ENCODE measurements at regions not wholly inside any gene's neighbourhood (a gene's known extent, or its start where the extent isn't known, plus 50 kb on each side); places are given as distances from the start of the nearest gene placed in this dataset.

DNA sequence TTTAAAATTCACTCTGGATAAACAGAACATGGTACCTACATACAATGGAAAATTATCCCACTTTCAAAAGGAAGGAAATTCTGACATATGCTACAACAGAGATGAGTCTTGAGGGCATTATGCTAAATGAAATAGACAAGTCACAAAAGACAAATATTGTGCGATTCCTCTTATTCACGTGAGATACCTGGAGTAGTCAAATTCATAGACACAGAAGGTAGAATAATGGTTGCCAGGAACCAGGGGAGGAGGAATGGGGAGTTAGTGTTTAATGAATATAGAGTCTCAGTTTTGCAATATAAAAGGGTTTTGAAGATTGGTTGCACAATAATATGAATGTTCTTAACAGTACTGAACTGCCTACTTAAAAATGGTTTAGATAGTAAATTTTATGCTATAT is 69.8 kb upstream of the WAC start:
- no peaks in the 10 kb centered on the region for H3K9me3 ChIP-seq (replicated peaks; ENCODE audit: insufficient read depth, low read length)
- TF ChIP-seq, protein P1, sequence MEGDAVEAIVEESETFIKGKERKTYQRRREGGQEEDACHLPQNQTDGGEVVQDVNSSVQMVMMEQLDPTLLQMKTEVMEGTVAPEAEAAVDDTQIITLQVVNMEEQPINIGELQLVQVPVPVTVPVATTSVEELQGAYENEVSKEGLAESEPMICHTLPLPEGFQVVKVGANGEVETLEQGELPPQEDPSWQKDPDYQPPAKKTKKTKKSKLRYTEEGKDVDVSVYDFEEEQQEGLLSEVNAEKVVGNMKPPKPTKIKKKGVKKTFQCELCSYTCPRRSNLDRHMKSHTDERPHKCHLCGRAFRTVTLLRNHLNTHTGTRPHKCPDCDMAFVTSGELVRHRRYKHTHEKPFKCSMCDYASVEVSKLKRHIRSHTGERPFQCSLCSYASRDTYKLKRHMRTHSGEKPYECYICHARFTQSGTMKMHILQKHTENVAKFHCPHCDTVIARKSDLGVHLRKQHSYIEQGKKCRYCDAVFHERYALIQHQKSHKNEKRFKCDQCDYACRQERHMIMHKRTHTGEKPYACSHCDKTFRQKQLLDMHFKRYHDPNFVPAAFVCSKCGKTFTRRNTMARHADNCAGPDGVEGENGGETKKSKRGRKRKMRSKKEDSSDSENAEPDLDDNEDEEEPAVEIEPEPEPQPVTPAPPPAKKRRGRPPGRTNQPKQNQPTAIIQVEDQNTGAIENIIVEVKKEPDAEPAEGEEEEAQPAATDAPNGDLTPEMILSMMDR (IDR thresholded peaks at IDR 0.05; ENCODE audit: low read length): no peak
- TF ChIP-seq EZH2 (optimal IDR thresholded peaks at IDR 0.05; ENCODE audit: low read depth, low read length): no peak
- no peak for TF ChIP-seq EZH2phosphoT487 (IDR thresholded peaks at IDR 0.05; ENCODE audit: low read length)
- H3K79me2 ChIP-seq (ENCODE audit: low read length): no peaks in the 10 kb centered on the region
- no peak for DNase-seq
- H3K4me1 ChIP-seq (ENCODE audit: low read length): no peaks in the 10 kb centered on the region
- no peak overlapping the region for H3K4me2 ChIP-seq (ENCODE audit: low read depth, low read length)
- no peaks in the 10 kb centered on the region for H3K36me3 ChIP-seq (replicated peaks; ENCODE audit: insufficient read depth, low read length)
- H2AFZ ChIP-seq (ENCODE audit: low read length): no peak overlapping the region
- H3K4me3 ChIP-seq (ENCODE audit: low read length): no peak overlapping the region
- no peaks in the 10 kb centered on the region for H3K9me2 ChIP-seq (replicated peaks; ENCODE audit: insufficient read depth, low read length)
- H4K20me1 ChIP-seq (ENCODE audit: insufficient read depth, low read length): no peaks in the 10 kb centered on the region
- no peak overlapping the region for H3K27ac ChIP-seq (ENCODE audit: low read length)
- H3F3A ChIP-seq (ENCODE audit: insufficient read depth, low read length): no peaks in the 10 kb centered on the region
- H3K27me3 ChIP-seq (replicated peaks; ENCODE audit: insufficient read depth, low read length): no peaks in the 10 kb centered on the region
- no peak overlapping the region for H3K9ac ChIP-seq (ENCODE audit: low read length)

DNA sequence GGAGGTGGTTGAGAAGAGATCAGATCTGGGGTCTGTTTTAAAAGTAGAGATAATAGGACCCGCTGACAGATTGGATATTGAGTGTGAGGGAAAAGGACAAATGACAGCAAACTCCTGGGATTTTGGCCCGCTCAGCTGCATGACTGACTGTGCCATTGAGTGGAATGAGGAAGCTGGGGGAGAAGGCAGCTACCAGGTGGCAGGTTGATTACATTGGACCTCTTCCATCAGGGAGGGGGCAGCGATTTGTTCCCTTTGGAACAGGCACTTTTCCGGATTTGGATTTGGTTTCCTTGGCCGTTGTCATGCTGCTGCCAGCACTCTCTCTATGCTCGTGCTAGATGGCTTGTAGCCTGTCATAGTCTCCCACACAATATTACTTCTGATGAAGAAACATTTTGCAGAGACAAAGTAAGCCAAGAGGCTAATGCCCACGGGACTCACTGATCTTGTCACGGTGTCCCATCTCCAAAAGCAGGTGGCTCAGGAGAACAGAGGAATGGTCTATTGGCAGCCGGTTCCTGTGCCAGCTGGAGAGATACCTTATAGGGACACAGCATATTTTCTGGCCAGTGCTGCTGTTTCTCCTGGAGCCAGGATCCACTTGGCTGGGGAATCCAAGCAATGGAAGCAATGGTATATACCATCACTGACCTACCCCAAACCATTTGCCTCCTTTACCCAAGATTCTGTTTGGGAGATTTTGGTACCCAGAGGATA is 69.1 kb upstream of the WAC start:
- Histone ChIP-seq H3K4me1 (ENCODE audit: low read length) (no peaks in the 10 kb centered on the region), H3K4me2 (ENCODE audit: low read depth, low read length) (no peak overlapping the region), H3K9me3 (replicated peaks; ENCODE audit: insufficient read depth, low read length) (no peaks in the 10 kb centered on the region), H3K27ac (ENCODE audit: low read length) (no peak overlapping the region), H3K9ac (ENCODE audit: low read length) (no peak overlapping the region), H2AFZ (ENCODE audit: low read length) (no peak overlapping the region), H3K4me3 (ENCODE audit: low read length) (no peak overlapping the region), H3K36me3 (replicated peaks; ENCODE audit: insufficient read depth, low read length) (no peaks in the 10 kb centered on the region), H3K9me2 (replicated peaks; ENCODE audit: insufficient read depth, low read length) (no peaks in the 10 kb centered on the region), H3K79me2 (ENCODE audit: low read length) (no peaks in the 10 kb centered on the region), H4K20me1 (ENCODE audit: insufficient read depth, low read length) (no peaks in the 10 kb centered on the region), H3K27me3 (replicated peaks; ENCODE audit: insufficient read depth, low read length) (no peaks in the 10 kb centered on the region), H3F3A (ENCODE audit: insufficient read depth, low read length) (no peaks in the 10 kb centered on the region)
- no peak for DNase-seq
- no peak for TF ChIP-seq EZH2 (optimal IDR thresholded peaks at IDR 0.05; ENCODE audit: low read depth, low read length)
- no peak for TF ChIP-seq EZH2phosphoT487 (IDR thresholded peaks at IDR 0.05; ENCODE audit: low read length)
- TF ChIP-seq, protein P1 (IDR thresholded peaks at IDR 0.05; ENCODE audit: low read length): no peak

DNA sequence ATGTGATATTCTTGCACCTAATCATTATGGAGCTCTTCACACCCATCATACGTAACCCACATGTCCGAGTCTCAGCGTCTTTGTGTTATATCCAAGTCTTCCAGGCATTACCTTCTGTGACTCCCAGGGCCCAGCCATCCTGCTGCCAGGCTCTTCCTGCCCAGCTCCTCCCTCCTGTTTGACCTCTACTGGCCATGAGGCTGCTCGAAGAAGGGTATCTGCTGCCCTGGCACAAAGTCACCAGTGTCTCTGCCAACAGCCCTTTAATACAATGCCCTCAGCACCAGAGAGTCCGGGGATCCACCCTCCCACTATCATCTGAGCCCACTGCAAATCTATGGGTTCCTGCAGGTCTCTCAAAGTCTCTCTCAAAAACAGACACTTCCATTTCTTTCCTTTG is 65.3 kb upstream of the WAC start:
- no peak overlapping the region for H3K9ac ChIP-seq (ENCODE audit: low read length)
- H3K9me3 ChIP-seq (replicated peaks; ENCODE audit: insufficient read depth, low read length): no peaks in the 10 kb centered on the region
- H3K36me3 ChIP-seq (replicated peaks; ENCODE audit: insufficient read depth, low read length): no peaks in the 10 kb centered on the region
- no peaks in the 10 kb centered on the region for H3K27me3 ChIP-seq (replicated peaks; ENCODE audit: insufficient read depth, low read length)
- no peaks in the 10 kb centered on the region for H3K79me2 ChIP-seq (ENCODE audit: low read length)
- DNase-seq: no peak
- no peak overlapping the region for H3K4me3 ChIP-seq (ENCODE audit: low read length)
- H3K4me2 ChIP-seq (ENCODE audit: low read depth, low read length): no peak overlapping the region
- H3K4me1 ChIP-seq (ENCODE audit: low read length): no peaks in the 10 kb centered on the region
- TF ChIP-seq EZH2 (optimal IDR thresholded peaks at IDR 0.05; ENCODE audit: low read depth, low read length): no peak
- no peak for TF ChIP-seq EZH2phosphoT487 (IDR thresholded peaks at IDR 0.05; ENCODE audit: low read length)
- TF ChIP-seq, protein P1 (IDR thresholded peaks at IDR 0.05; ENCODE audit: low read length): no peak
- H3K9me2 ChIP-seq (replicated peaks; ENCODE audit: insufficient read depth, low read length): no peaks in the 10 kb centered on the region
- no peak overlapping the region for H2AFZ ChIP-seq (ENCODE audit: low read length)
- no peak overlapping the region for H3K27ac ChIP-seq (ENCODE audit: low read length)
- no peaks in the 10 kb centered on the region for H4K20me1 ChIP-seq (ENCODE audit: insufficient read depth, low read length)
- no peaks in the 10 kb centered on the region for H3F3A ChIP-seq (ENCODE audit: insufficient read depth, low read length)
